HCT116 (cell line): ENCODE measurements at regions not wholly inside any gene's neighbourhood (a gene's known extent, or its start where the extent isn't known, plus 50 kb on each side); places are given as distances from the start of the nearest gene placed in this dataset.

Experiments
- ATAC-seq: fragments of 200-7000 bp; cut with Tn5 transposase; 2 replicates; pipeline ENCODE4 v1.9.1; 2020; ENCODE audit warnings: mild to moderate bottlenecking, moderate library complexity
- BruUV-seq: library from RNA; stranded (reverse); fragments of 400-500 nt; replicated peaks from 2 replicates; lab custom pipeline; 2021; lab: Mats Ljungman, UMichigan
- CTCF ChIA-PET: fragments of 300-600 bp; sonication (Branson Sonifier 250); formaldehyde crosslinking; loops from one replicate; lab custom pipeline; 2021; ENCODE audit warnings: antibody characterized with exemption; lab: Charles Lee
- POLR2A ChIA-PET: fragments of 300-600, 350-600 bp; sonication (Branson Sonifier 250); formaldehyde crosslinking; loops from one replicate; lab custom pipeline; 2021; ENCODE audit warnings: antibody characterized with exemption; lab: Charles Lee
- RAD21 ChIA-PET, 2 experiments: fragments of 300-600 bp; sonication (Branson Sonifier 250); formaldehyde crosslinking; loops; one replicate each; lab custom pipeline; 2023; ENCODE audit warnings: low total read pairs in 2 of 2; ENCODE audit not compliant: uncharacterized antibody in 2 of 2, unreplicated experiment in 2 of 2, low non-redundant PET in 1 of 2; lab: Charles Lee
- DNase-seq: peaks from one replicate; pipeline ENCODE4 v3.0.0-alpha.2; 2010; ENCODE audit warnings: low read depth, low spot score
- H2AFZ ChIP-seq: fragments of 200-600 bp; shearing (Covaris generic), sonication (generic); 2 replicates; pipeline ENCODE4 v1.6.1; 2017; ENCODE audit warnings: low read depth, mixed run types, mixed read lengths, antibody characterized with exemption, low read length; ENCODE audit not compliant: poor library complexity, severe bottlenecking
- H3K27ac ChIP-seq: 2 replicates; pipeline ENCODE4 v1.5.1; 2012; ENCODE audit warnings: low read depth, low read length
- H3K27me3 ChIP-seq: fragments of 200-600 bp; sonication (generic); 2 replicates; pipeline ENCODE4 v1.6.1; 2016; ENCODE audit warnings: mixed run types, low read length, mixed read lengths; ENCODE audit not compliant: insufficient read depth
- H3K36me3 ChIP-seq, 2 experiments: fragments of 200-500 bp in 1 of 2; fragments of 200-600 bp in 1 of 2; sonication (Bioruptor generic) in 1 of 2; sonication (generic) in 1 of 2; 2 replicates each; pipeline versions ENCODE4 v1.5.1 to v1.6.1; 2014 to 2016; ENCODE audit warnings: low read length in 2 of 2, inconsistent platforms in 1 of 2, mixed read lengths in 1 of 2, mixed run types in 1 of 2; ENCODE audit not compliant: insufficient read depth in 2 of 2, control insufficient read depth in 1 of 2
- H3K4me1 ChIP-seq, 2 experiments: fragments of 200-600 bp in 1 of 2; sonication (generic) in 1 of 2; 2 replicates each; pipeline versions ENCODE4 v1.5.1 to v1.6.1; 2012 to 2017; ENCODE audit warnings: low read length in 2 of 2, inconsistent platforms in 1 of 2, mild to moderate bottlenecking in 1 of 2, mixed read lengths in 1 of 2, mixed run types in 1 of 2, moderate library complexity in 1 of 2; ENCODE audit not compliant: insufficient read depth in 2 of 2, control insufficient read depth in 1 of 2
- H3K4me2 ChIP-seq: fragments of 200-600 bp; sonication (generic); 2 replicates; pipeline ENCODE4 v1.6.1; 2017; ENCODE audit warnings: mixed run types, low read length, mixed read lengths
- H3K4me3 ChIP-seq, 2 experiments: fragments of 200-600 bp in 1 of 2; sonication (generic) in 1 of 2; replicated peaks in 1 of 2; 2 replicates each; pipeline ENCODE4 v1.5.1; 2011 to 2016; ENCODE audit warnings: low read length in 2 of 2, control low read depth in 1 of 2, low read depth in 1 of 2, mild to moderate bottlenecking in 1 of 2, mixed read lengths in 1 of 2, mixed run types in 1 of 2
- H3K79me2 ChIP-seq: fragments of 200-600 bp; sonication (generic); 2 replicates; pipeline ENCODE4 v1.6.1; 2017; ENCODE audit warnings: mild to moderate bottlenecking, mixed run types, low read length, moderate library complexity, mixed read lengths; ENCODE audit not compliant: insufficient read depth
- H3K9ac ChIP-seq: fragments of 200-600 bp; sonication (generic); 2 replicates; pipeline ENCODE4 v1.6.1; 2016; ENCODE audit warnings: low read length, mixed read lengths
- H3K9me2 ChIP-seq: fragments of 200-600 bp; sonication (generic), shearing (Covaris generic); 2 replicates; pipeline ENCODE4 v1.6.1; 2017; ENCODE audit warnings: mixed run types, mild to moderate bottlenecking, moderate library complexity; ENCODE audit not compliant: insufficient read depth
- H3K9me3 ChIP-seq, 2 experiments: fragments of 200-500 bp in 1 of 2; fragments of 200-600 bp in 1 of 2; sonication (Bioruptor generic) in 1 of 2; sonication (generic) in 1 of 2; 2 replicates each; pipeline ENCODE4 v1.6.1; 2014 to 2017; ENCODE audit warnings: low read length in 2 of 2, mixed read lengths in 2 of 2, inconsistent platforms in 1 of 2, low read depth in 1 of 2, mild to moderate bottlenecking in 1 of 2, mixed run types in 1 of 2, moderate library complexity in 1 of 2; ENCODE audit not compliant: control insufficient read depth in 1 of 2, insufficient read depth in 1 of 2
- H4K20me1 ChIP-seq: fragments of 200-600 bp; sonication (generic), shearing (Covaris generic); 2 replicates; pipeline ENCODE4 v1.6.1; 2017; ENCODE audit warnings: mixed run types, mild to moderate bottlenecking, moderate library complexity; ENCODE audit not compliant: insufficient read depth
- CBX3 ChIP-seq: IDR thresholded peaks from 2 replicates; pipeline ENCODE4 v1.6.1; 2012; ENCODE audit warnings: low read depth
- CTCF ChIP-seq, 3 experiments: fragments of 200-600 bp in 1 of 3; sonication (generic) in 1 of 3; IDR thresholded peaks in 2 of 3; conservative IDR thresholded peaks in 1 of 3; 2 replicates each; pipeline ENCODE4 v1.5.1; 2012 to 2017; ENCODE audit warnings: low read depth in 2 of 3, low read length in 2 of 3, antibody characterized with exemption in 1 of 3, borderline replicate concordance in 1 of 3, control low read depth in 1 of 3, mild to moderate bottlenecking in 1 of 3, mixed read lengths in 1 of 3, mixed run types in 1 of 3, moderate library complexity in 1 of 3; ENCODE audit not compliant: insufficient read depth in 1 of 3
- EGR1 ChIP-seq: IDR thresholded peaks from 2 replicates; pipeline ENCODE4 v1.6.1; 2012; ENCODE audit warnings: low read depth
- EZH2phosphoT487 ChIP-seq: fragments of 200-600 bp; IDR thresholded peaks from 2 replicates; pipeline ENCODE4 v1.6.1; 2018; ENCODE audit warnings: antibody characterized with exemption, borderline replicate concordance
- FOSL1 ChIP-seq: IDR thresholded peaks from 2 replicates; pipeline ENCODE4 v1.6.1; 2012; ENCODE audit warnings: low read depth
- JUND ChIP-seq: IDR thresholded peaks from 2 replicates; pipeline ENCODE4 v1.6.1; 2012
- RAD21 ChIP-seq: IDR thresholded peaks from 2 replicates; pipeline ENCODE4 v1.6.1; 2012; ENCODE audit warnings: low read depth, mild to moderate bottlenecking
- SP1 ChIP-seq: IDR thresholded peaks from 2 replicates; pipeline ENCODE4 v1.6.1; 2012; ENCODE audit warnings: low read depth
- SRF ChIP-seq: IDR thresholded peaks from 2 replicates; pipeline ENCODE4 v1.6.1; 2012; ENCODE audit warnings: low read depth
- TCF7L2 ChIP-seq: IDR thresholded peaks from 2 replicates; pipeline ENCODE4 v1.7.0; 2011; ENCODE audit warnings: borderline replicate concordance, inconsistent platforms; ENCODE audit not compliant: insufficient read depth, insufficient read length; ENCODE audit errors: extremely low read depth
- ZFX ChIP-seq: fragments of 450-650 bp; IDR thresholded peaks from 2 replicates; pipeline ENCODE4 v1.6.1; 2017
- ZNF274 ChIP-seq: fragments of 200-500 bp; sonication (Bioruptor generic); IDR thresholded peaks from 2 replicates; pipeline ENCODE4 v1.6.1; 2014; ENCODE audit warnings: mild to moderate bottlenecking, low read depth, low read length, inconsistent platforms
- intact Hi-C: fragments of 100-400 bp; cut with micrococcal nuclease; formaldehyde crosslinking; loops from 2 replicates; pipeline ENCODE4 v1.10.0; 2022

- no peaks in the 10 kb centered on the region for H3K36me3 ChIP-seq
- peak; percentile 49; the same call in 1 of the 2 replicates for ATAC-seq
- CTCF ChIA-PET: interaction anchor here (0.7 to 1.5 kb wide), 7 partner anchors 8 to 593 kb away, joined by 3 to 5 read pairs (median 4); partner anchors contain the start of gene NABP1
- no peak overlapping the region for H3K27ac ChIP-seq
- H3K4me2 ChIP-seq: no peak overlapping the region
- no peaks in the 10 kb centered on the region for H3K79me2 ChIP-seq
- TF ChIP-seq RAD21 (0 out of 2 replicates have a peak, but pooled peaks have one; percentile 3), CTCF (IDR thresholded peaks at IDR 0.05 in 2 of 3, conservative IDR thresholded peaks at IDR 0.05 in 1 of 3; ENCODE audit: borderline replicate concordance in 1 of 3, insufficient read depth in 1 of 3, low read depth in 2 of 3, low read length in 2 of 3) (peak in 1 of 3 experiments; percentile 20; a peak in 2 of 6 replicates), ZNF274 (no peak), EGR1 (no peak)
- TF ChIP-seq, all 23 proteins: peak for 2
- H3K4me1 ChIP-seq: peaks cover 2 to 14% of the 10 kb centered on the region in 2 experiments; a peak in 3 of 4 replicates
- no peaks in the 10 kb centered on the region for H4K20me1 ChIP-seq
- H3K9me3 ChIP-seq: no peaks in the 10 kb centered on the region
- no TSS peak for BruUV-seq
- no peak overlapping the region for H3K9ac ChIP-seq
- intact Hi-C loops: loop anchor here (5.0 kb wide), 1 partner anchor 228 kb away; no protein-coding TSS in a partner anchor
- POLR2A ChIA-PET: interaction anchor here (0.9 to 1.4 kb wide), 3 partner anchors 109 to 111 kb away, joined by 3 read pairs; partner anchors contain the start of gene NABP1
- H3K27me3 ChIP-seq: no peaks in the 10 kb centered on the region
- no peak overlapping the region for H3K4me3 ChIP-seq
- RAD21 ChIA-PET: interaction anchor here in 1 of 2 experiments (1.3 kb wide), 1 partner anchor 593 kb away, joined by 3 read pairs; no protein-coding TSS in a partner anchor
- H3K9me2 ChIP-seq: no peaks in the 10 kb centered on the region
- no peak for DNase-seq
- H2AFZ ChIP-seq: no peak overlapping the region
These were observed 108.9 kb upstream of the NABP1 start for GRCh38 chr2:191569025-191569424.

- ATAC-seq: peak; percentile 73
- peak overlapping the region; percentile 9 to 45; a peak in 3 of 4 replicates for H3K4me3 ChIP-seq
- ChIA-PET POLR2A (interaction anchor here (0.9 to 1.9 kb wide), 2 partner anchors 107 to 118 kb away, joined by 3 to 10 read pairs; partner anchors contain the start of gene NABP1), CTCF (interaction anchor here (0.6 to 1.4 kb wide), 5 partner anchors 117 to 591 kb away, joined by 3 to 7 read pairs (median 3); no protein-coding TSS in a partner anchor), RAD21 (no interaction called here)
- no peaks in the 10 kb centered on the region for H3K9me2 ChIP-seq
- H2AFZ ChIP-seq: peak overlapping the region; percentile 84
- H3K27ac ChIP-seq: no peak overlapping the region
- DNase-seq: peak; percentile 36
- H3K9ac ChIP-seq: peak overlapping the region; percentile 7
- BruUV-seq: no TSS peak
- peaks cover 2 to 21% of the 10 kb centered on the region in 2 experiments; a peak in 3 of 4 replicates for H3K4me1 ChIP-seq
- H3K9me3 ChIP-seq: no peaks in the 10 kb centered on the region
- intact Hi-C loops: loop anchor here (1.0 kb wide), 1 partner anchor 120 kb away; no protein-coding TSS in a partner anchor
- H3K79me2 ChIP-seq: no peaks in the 10 kb centered on the region
- H3K36me3 ChIP-seq: no peaks in the 10 kb centered on the region
- H4K20me1 ChIP-seq: no peaks in the 10 kb centered on the region
- H3K27me3 ChIP-seq: no peaks in the 10 kb centered on the region
- H3K4me2 ChIP-seq: peak overlapping the region; percentile 76
- TF ChIP-seq TCF7L2: peak; percentile 10
- TF ChIP-seq SRF: no peak
- TF ChIP-seq EGR1: no peak
- TF ChIP-seq CTCF (IDR thresholded peaks at IDR 0.05 in 2 of 3, conservative IDR thresholded peaks at IDR 0.05 in 1 of 3; ENCODE audit: borderline replicate concordance in 1 of 3, insufficient read depth in 1 of 3, low read depth in 2 of 3, low read length in 2 of 3): peak in 2 of 3 experiments; percentile 46 to 71; a peak in 3 of 6 replicates
- TF ChIP-seq ZFX: no peak
- TF ChIP-seq ZNF274: no peak
- TF ChIP-seq FOSL1: no peak
- TF ChIP-seq RAD21: peak; percentile 81
- no peak for TF ChIP-seq SP1
- TF ChIP-seq CBX3: 0 out of 2 replicates have a peak, but pooled peaks have one; percentile 33
- no peak for TF ChIP-seq JUND
- TF ChIP-seq EZH2phosphoT487: no peak
These were observed 106.7 kb upstream of the NABP1 start for GRCh38 chr2:191571163-191571769.
